Astrocyte of the cerebellum (primary cell): ENCODE measurements at regions not wholly inside any gene's neighbourhood (a gene's known extent, or its start where the extent isn't known, plus 50 kb on each side); places are given as distances from the start of the nearest gene placed in this dataset.

ENCODE experiments used
- DNase-seq: peaks from one replicate; pipeline ENCODE4 v3.0.0-alpha.2; 2011; ENCODE audit warnings: low read depth
- H3K4me3 ChIP-seq: 2 replicates; pipeline ENCODE4 v1.5.1; 2011; ENCODE audit warnings: mild to moderate bottlenecking, low read depth, low read length, moderate library complexity
- in situ Hi-C: cut with HindIII; loops from 2 replicates; pipeline ENCODE4 v1.10.0; 2017; ENCODE audit warnings: low sequenced_read_pairs
- TF ChIP-seq, protein P1 (sequence below): IDR thresholded peaks from 2 replicates; pipeline ENCODE4 v1.5.1; 2012; ENCODE audit warnings: low read length, low read depth, moderate library complexity, mild to moderate bottlenecking; ENCODE audit errors: missing control alignments

DNA sequence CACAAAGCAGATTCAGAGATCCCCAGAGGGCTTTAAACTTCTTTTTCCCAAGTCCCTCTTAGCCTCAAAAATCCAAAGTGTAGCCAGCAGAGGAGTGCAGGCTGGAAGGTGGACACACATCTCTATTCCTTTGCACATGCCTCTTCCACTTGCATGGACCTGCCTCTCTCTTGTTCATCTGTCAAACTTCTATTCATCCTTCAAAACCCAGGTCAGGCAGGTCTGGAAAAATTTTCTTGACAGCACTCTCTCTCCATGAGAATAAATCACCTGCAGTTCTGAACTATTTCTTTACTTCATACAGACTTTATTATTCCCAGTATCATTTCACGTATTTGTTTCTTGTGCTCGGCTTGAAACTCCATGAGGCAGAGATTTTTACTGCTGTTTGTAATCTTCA is 127.5 kb downstream of the SS18 start:
- DNase-seq, result no peak
- in situ Hi-C loops, result no loop called here
- TF ChIP-seq, protein P1, sequence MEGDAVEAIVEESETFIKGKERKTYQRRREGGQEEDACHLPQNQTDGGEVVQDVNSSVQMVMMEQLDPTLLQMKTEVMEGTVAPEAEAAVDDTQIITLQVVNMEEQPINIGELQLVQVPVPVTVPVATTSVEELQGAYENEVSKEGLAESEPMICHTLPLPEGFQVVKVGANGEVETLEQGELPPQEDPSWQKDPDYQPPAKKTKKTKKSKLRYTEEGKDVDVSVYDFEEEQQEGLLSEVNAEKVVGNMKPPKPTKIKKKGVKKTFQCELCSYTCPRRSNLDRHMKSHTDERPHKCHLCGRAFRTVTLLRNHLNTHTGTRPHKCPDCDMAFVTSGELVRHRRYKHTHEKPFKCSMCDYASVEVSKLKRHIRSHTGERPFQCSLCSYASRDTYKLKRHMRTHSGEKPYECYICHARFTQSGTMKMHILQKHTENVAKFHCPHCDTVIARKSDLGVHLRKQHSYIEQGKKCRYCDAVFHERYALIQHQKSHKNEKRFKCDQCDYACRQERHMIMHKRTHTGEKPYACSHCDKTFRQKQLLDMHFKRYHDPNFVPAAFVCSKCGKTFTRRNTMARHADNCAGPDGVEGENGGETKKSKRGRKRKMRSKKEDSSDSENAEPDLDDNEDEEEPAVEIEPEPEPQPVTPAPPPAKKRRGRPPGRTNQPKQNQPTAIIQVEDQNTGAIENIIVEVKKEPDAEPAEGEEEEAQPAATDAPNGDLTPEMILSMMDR, result no peak
- H3K4me3 ChIP-seq, result no peak overlapping the region

DNA sequence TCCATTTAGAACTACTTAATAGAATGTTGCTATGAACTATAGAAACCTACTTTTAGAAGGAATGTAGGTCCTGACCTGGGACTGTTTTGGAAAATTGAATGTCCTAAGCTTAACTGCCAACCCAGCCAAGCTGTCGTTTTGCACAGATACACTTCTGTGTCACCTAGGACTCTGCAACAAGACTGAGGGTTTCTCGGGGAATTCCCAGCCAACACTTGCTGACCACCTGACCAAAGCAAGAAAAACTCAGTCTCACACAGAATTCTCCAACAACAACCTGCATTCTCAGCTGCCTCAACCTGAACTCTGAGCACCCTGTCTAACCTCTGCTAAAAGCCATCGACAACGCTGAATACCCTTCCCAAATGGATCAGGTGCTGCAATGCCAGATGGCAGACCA is 128.2 kb downstream of the SS18 start:
- DNase-seq, result no peak
- TF ChIP-seq, protein P1, result no peak
- no peak overlapping the region for H3K4me3 ChIP-seq
- in situ Hi-C loops, result no loop called here

DNA sequence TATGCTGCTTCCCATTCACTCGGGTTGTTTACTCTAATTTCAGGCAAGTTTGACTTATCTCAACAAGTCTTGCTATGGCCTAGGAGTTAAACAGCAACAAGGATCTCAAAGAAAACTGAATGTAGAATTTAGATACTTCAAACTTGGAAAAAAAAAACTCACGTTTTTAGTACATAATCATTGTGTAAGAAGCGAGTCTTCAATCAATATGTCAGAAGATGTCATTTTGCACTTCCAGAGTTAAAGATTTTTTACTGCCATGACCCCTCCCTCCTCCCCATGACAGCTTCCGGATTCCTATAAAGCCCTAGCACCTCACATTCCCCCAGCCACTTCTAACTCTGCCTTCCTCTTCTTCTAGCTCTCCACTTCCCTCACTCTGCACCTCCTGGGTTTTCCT is 133.4 kb downstream of the SS18 start:
- in situ Hi-C loops, result no loop called here
- no peak for DNase-seq
- H3K4me3 ChIP-seq, result no peak overlapping the region
- TF ChIP-seq, protein P1, result no peak

DNA sequence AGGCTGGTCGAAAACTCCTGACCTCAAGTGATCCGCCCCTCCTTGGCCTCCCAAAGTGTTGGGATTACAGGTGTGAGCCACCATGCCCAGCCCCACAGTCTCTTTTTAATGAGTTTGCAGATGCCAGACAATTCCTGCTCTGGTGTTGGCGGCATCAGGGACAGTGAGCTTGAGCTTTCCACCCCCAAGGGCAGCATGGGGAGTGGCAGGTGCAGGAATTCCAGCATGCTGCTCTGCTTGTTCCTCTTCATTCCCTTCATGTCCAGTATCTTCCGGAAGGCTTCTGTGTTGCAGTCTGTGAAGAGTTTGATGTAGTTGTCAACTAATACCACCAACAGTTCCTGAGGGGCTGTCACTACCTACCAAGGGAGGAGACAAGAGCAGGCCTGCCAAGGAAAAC is 137.3 kb downstream of the SS18 start:
- DNase-seq, result no peak
- no peak overlapping the region for H3K4me3 ChIP-seq
- in situ Hi-C loops, result no loop called here
- TF ChIP-seq, protein P1, result no peak

DNA sequence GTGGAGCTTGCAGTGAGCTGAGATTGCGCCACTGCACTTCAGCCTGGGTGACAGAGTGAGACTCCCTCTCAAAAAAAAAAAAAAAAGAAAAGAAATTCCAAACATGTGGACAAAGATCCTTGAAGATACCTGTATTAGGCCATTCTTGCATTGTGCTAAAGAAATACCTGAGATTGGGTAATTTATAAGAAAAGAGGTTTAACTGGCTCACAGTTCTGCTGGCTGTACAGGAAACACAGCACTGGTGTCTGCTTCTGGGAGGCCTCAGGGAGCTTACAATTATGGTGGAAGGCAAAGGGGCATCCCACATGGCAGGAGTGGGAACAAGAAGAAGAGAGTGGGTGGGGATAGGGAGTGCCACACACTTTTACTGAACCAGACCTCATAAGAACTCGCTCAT is 140.1 kb downstream of the SS18 start:
- TF ChIP-seq, protein P1, result no peak
- in situ Hi-C loops, result no loop called here
- no peak for DNase-seq
- no peak overlapping the region for H3K4me3 ChIP-seq

DNA sequence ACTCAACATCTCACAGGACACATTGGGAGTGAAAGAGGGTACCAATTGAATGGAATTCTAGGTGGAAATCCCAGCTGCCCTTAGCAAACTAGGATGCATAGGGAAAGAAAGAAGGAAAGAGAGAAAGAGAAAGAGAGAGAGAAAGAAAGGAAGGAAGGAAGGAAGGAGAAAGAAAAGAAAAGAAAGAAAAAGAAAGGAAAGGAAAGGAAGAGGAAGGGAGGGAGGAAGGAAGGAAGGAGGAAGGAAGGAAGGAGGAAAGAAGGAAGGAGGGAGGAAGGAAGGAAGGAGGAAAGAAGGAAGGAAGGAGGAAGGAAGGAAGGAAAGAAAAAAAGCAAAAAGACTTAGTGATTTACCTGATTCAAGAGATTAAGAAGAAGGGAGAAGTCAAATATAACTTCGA is 143.9 kb downstream of the SS18 start:
- H3K4me3 ChIP-seq, result no peak overlapping the region
- DNase-seq, result no peak
- TF ChIP-seq, protein P1, result no peak
- in situ Hi-C loops, result no loop called here

DNA sequence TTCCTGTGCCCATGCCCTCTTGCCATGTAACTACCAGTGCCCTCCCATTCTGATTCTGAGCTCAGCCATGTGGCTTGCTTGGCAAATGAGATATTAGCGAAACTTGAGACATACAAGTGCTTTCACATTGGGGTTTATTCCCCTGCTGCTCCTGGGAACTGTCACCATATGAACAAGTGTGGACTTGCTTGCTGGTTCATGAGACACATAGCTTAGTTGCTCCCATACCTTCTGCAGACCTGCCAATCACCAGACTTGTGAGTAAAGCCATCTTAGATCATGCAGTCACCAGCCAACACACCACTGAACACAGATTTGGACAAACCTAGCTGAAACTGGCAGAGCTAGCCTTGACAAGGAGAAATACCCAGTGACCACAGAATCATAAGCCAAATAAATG is 155.1 kb downstream of the SS18 start:
- DNase-seq, result no peak
- TF ChIP-seq, protein P1, result no peak
- no peak overlapping the region for H3K4me3 ChIP-seq
- in situ Hi-C loops, result no loop called here
